Choroid plexus epithelial cell (primary cell): ENCODE measurements at regions not wholly inside any gene's neighbourhood (a gene's known extent, or its start where the extent isn't known, plus 50 kb on each side); places are given as distances from the start of the nearest gene placed in this dataset.

ENCODE experiments used
- DNase-seq: peaks from one replicate; pipeline ENCODE4 v3.0.0-alpha.2; 2010; ENCODE audit warnings: low read depth
- H3K4me3 ChIP-seq: 2 replicates; pipeline ENCODE4 v1.5.1; 2011; ENCODE audit warnings: low read depth, mild to moderate bottlenecking, control low read depth, low read length, moderate library complexity
- TF ChIP-seq, protein P1 (sequence below): conservative IDR thresholded peaks from 2 replicates; pipeline ENCODE4 v1.5.1; 2011; ENCODE audit warnings: low read depth, mild to moderate bottlenecking, control low read depth, inconsistent platforms, low read length, moderate library complexity

DNA sequence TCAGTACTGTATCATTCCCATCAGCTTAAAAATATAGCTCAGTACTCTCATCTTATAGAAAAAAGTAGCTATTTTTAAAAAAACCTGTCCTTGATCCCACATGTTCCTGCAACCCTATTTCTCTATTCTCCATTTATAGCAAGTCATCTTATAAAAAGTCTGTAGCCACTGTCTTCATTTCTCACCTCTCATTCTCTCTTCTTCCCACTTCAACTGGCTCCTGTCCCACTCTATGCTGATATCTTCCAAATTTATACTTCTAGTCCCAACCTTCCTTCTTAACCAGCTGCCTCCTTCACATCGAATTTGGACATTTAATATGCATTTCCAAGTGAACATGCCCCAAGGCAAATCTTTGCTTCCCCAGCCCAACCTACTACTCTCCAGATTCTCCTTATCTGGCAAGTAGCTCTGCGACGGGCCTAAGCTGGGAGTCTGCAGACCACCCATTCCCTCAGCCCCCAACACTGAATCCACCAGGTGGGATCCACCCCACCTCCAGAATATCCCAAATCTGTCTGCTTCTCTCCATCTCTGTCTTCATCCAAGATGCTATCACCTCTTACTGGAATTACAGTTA lies 52.0 kb upstream of the TANC2 start:
- no peak overlapping the region for H3K4me3 ChIP-seq
- no peak for DNase-seq
- TF ChIP-seq, protein P1, sequence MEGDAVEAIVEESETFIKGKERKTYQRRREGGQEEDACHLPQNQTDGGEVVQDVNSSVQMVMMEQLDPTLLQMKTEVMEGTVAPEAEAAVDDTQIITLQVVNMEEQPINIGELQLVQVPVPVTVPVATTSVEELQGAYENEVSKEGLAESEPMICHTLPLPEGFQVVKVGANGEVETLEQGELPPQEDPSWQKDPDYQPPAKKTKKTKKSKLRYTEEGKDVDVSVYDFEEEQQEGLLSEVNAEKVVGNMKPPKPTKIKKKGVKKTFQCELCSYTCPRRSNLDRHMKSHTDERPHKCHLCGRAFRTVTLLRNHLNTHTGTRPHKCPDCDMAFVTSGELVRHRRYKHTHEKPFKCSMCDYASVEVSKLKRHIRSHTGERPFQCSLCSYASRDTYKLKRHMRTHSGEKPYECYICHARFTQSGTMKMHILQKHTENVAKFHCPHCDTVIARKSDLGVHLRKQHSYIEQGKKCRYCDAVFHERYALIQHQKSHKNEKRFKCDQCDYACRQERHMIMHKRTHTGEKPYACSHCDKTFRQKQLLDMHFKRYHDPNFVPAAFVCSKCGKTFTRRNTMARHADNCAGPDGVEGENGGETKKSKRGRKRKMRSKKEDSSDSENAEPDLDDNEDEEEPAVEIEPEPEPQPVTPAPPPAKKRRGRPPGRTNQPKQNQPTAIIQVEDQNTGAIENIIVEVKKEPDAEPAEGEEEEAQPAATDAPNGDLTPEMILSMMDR, result no peak

- DNase-seq, result no peak
- H3K4me3 ChIP-seq, result no peak overlapping the region
Observed at GRCh38 chr17:62912363-62912762, 53.7 kb upstream of the TANC2 start.

DNA sequence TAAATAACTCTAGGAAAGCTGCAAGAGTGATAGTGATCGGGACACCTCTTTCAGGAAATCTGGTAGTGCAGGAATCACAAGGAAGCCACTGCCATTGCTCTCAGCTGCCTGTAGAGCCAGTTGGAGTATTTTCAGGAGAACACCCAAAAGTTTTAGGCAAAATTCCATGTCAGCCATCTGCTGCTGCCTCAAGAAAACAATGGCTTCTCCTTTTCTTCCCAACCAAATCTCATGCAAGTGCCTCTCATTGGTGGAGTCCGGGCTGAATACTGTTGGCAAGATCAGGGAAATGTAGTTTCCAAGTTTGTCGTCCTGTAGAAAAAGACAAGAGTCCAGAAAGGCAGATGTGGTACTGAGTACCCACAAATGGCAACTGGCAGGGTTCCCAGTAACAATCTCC lies 54.9 kb upstream of the TANC2 start:
- H3K4me3 ChIP-seq, result no peak overlapping the region
- TF ChIP-seq, protein P1, result no peak
- DNase-seq, result no peak

More at GRCh38 chr17:62912363-62912762, 53.7 kb upstream of the TANC2 start:
- TF ChIP-seq, protein P1, result no peak

DNA sequence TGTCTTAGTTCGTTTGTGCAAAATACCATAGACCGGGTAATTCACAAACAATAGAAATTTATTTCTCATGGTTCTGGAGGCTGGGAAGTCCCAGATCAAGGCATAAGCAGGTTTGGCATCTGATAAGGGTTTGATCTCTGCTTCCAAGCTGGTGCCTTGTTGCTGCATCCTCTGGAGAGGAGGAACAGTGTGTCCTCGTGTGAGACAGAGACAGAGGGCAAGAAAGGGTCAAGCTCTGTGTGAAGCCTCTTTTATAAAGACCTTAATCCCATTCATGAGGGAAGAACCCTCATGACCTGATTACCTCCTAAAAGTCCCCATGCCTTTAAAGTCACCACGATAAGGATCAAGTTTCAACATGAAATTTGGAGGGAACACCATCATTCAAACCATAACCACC lies 55.8 kb upstream of the TANC2 start:
- TF ChIP-seq, protein P1, result no peak

DNA sequence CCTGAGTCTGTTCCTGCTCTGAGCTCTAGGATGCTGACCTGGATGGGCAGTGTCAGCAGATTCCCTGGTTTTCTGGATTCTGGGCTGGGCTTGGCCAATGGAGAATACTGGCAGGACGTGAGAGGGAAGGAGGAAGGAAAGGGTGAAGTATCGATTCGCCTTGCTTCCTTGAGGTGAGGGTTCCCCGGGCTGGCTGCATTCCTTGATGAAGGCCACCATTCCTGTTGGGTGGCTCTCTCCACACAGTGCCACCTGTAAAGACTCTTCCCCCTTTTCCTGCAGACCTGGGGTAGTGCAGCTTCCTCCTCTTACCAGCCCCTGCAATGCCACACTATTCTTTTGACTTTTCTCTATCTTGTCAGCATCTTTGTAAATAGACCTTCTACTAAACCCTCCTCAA lies 58.1 kb upstream of the TANC2 start:
- no peak for DNase-seq
- H3K4me3 ChIP-seq, result no peak overlapping the region
- TF ChIP-seq, protein P1, result no peak

More for the DNA sequence above, 55.8 kb upstream of the TANC2 start:
- H3K4me3 ChIP-seq, result no peak overlapping the region
- DNase-seq, result no peak

DNA sequence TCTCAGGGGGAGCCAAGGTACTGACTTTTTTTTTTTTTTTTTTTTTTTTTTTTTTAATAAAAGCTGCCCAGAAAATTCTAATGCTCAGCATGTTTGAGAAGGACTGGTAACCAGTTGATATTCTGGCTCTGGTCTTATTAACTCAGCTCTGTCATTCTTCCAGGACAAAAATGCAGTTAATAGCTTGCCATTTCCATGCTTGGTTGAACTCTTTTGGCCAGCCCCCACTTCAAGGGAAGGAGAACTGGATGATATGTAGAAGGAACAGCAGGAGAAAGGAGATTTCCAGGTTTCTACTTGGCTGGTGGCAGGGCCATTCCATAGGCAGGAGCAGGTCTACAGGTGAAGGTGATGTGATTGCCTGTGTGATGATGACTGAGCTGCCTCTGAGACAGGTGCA lies 59.2 kb upstream of the TANC2 start:
- H3K4me3 ChIP-seq, result no peak overlapping the region
- DNase-seq, result no peak
- TF ChIP-seq, protein P1, result no peak

GRCh38 chr17:62905233-62905632 lies 60.8 kb upstream of the TANC2 start:
- TF ChIP-seq, protein P1, result no peak
- H3K4me3 ChIP-seq, result no peak overlapping the region
- no peak for DNase-seq
